ENCODE measurements at regions not wholly inside any gene's neighbourhood (a gene's known extent, or its start where the extent isn't known, plus 50 kb on each side); places are given as distances from the start of the nearest gene placed in this dataset.

DNA sequence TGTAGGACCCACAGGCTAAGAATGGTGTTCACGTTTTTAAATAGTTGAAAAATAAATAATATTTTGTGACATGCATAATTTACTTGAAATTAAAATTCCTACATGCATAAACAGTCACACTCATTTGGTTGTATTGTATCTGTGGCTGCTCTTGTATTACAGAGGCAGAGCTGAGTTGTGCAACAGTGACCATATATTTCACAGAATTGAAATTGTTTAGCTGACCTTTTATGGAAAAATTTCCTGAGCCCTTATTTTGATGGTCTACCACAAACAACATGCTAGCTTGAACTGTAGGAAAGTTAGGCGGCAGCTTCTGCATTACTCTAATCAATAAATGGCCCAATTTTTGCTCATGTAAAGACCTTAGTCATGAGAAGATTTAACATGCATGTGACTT, 633.4 kb upstream of the AADAT start:
- Histone ChIP-seq H3K4me3 (no peak overlapping the region), H3K9me3 (ENCODE audit: control insufficient read depth in 4 of 4, insufficient read depth in 3 of 4, low read length in 3 of 4) (no peaks in the 10 kb centered on the region), H3K36me3 (ENCODE audit: control insufficient read depth in 4 of 4, insufficient read depth in 4 of 4, low read length in 4 of 4) (no peaks in the 10 kb centered on the region), H3K9ac (ENCODE audit: insufficient read depth in 1 of 2, low read length in 2 of 2) (no peak overlapping the region), H3K4me1 (ENCODE audit: control insufficient read depth in 5 of 5, insufficient read depth in 5 of 5, low read length in 5 of 5) (no peaks in the 10 kb centered on the region), H3K27ac (ENCODE audit: low read depth in 1 of 2, low read length in 1 of 2) (no peak overlapping the region), H3K27me3 (ENCODE audit: control insufficient read depth in 3 of 3, insufficient read depth in 3 of 3, low read length in 2 of 3) (no peaks in the 10 kb centered on the region)
- DNase-seq (no peak), ATAC-seq (ENCODE audit: insufficient read depth, low FRiP score) (no peak)
- TF ChIP-seq, protein P1, sequence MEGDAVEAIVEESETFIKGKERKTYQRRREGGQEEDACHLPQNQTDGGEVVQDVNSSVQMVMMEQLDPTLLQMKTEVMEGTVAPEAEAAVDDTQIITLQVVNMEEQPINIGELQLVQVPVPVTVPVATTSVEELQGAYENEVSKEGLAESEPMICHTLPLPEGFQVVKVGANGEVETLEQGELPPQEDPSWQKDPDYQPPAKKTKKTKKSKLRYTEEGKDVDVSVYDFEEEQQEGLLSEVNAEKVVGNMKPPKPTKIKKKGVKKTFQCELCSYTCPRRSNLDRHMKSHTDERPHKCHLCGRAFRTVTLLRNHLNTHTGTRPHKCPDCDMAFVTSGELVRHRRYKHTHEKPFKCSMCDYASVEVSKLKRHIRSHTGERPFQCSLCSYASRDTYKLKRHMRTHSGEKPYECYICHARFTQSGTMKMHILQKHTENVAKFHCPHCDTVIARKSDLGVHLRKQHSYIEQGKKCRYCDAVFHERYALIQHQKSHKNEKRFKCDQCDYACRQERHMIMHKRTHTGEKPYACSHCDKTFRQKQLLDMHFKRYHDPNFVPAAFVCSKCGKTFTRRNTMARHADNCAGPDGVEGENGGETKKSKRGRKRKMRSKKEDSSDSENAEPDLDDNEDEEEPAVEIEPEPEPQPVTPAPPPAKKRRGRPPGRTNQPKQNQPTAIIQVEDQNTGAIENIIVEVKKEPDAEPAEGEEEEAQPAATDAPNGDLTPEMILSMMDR (IDR thresholded peaks at IDR 0.05; ENCODE audit: control extremely low read depth, extremely low read depth) = no peak
- 75 to 85% methylated on average over 2 of the region's 2 CpGs for WGBS, 2 donors

DNA sequence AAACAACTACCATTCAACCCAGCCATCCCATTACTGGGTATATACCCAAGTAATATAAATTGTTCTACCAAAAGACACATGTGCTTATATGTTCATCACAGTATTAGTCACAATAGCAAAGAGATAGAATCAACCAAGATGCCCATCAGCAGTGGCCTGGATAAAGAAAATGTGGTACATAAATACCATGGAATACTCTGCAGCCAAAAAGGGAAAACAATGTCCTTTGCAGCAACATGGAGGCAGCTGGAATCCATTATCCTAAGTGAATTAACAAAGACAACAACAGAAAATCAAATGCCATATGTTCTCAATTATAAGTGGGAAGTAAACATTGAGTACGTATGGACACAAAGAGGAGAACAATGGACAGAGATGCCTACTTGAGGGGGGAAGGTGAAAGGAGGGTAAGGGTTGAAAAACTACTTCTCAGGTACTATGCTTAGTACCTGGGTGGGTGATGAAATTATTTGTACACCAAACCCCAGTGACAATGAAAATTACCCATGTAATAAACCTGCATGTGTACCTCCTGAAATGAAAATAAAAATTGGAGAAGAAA, 632.1 kb upstream of the AADAT start:
- Histone ChIP-seq H3K9ac (ENCODE audit: insufficient read depth in 1 of 2, low read length in 2 of 2) (no peak overlapping the region), H3K27ac (ENCODE audit: low read depth in 1 of 2, low read length in 1 of 2) (no peak overlapping the region), H3K36me3 (ENCODE audit: control insufficient read depth in 4 of 4, insufficient read depth in 4 of 4, low read length in 4 of 4) (no peaks in the 10 kb centered on the region), H3K4me3 (no peak overlapping the region), H3K9me3 (ENCODE audit: control insufficient read depth in 4 of 4, insufficient read depth in 3 of 4, low read length in 3 of 4) (no peaks in the 10 kb centered on the region), H3K4me1 (ENCODE audit: control insufficient read depth in 5 of 5, insufficient read depth in 5 of 5, low read length in 5 of 5) (no peaks in the 10 kb centered on the region), H3K27me3 (ENCODE audit: control insufficient read depth in 3 of 3, insufficient read depth in 3 of 3, low read length in 2 of 3) (no peaks in the 10 kb centered on the region)
- WGBS, 2 donors = 72 to 89% methylated on average over 1 of the region's 1 CpG
- DNase-seq = no peak
- TF ChIP-seq, protein P1 (IDR thresholded peaks at IDR 0.05; ENCODE audit: control extremely low read depth, extremely low read depth) = no peak
- no peak for ATAC-seq (ENCODE audit: insufficient read depth, low FRiP score)

GRCh38 chr4:170716868-170717267, 627.1 kb upstream of the AADAT start:
- DNase-seq (no peak), ATAC-seq (ENCODE audit: insufficient read depth, low FRiP score) (no peak)
- no peak overlapping the region for H3K27ac ChIP-seq (ENCODE audit: low read depth in 1 of 2, low read length in 1 of 2)
- H3K9ac ChIP-seq (ENCODE audit: insufficient read depth in 1 of 2, low read length in 2 of 2) = no peak overlapping the region
- WGBS, 2 donors = 89 to 94% methylated on average over 1 of the region's 1 CpG
- no peak overlapping the region for H3K4me3 ChIP-seq
- no peaks in the 10 kb centered on the region for H3K36me3 ChIP-seq (ENCODE audit: control insufficient read depth in 4 of 4, insufficient read depth in 4 of 4, low read length in 4 of 4)
- no peaks in the 10 kb centered on the region for H3K27me3 ChIP-seq (ENCODE audit: control insufficient read depth in 3 of 3, insufficient read depth in 3 of 3, low read length in 2 of 3)
- no peaks in the 10 kb centered on the region for H3K4me1 ChIP-seq (ENCODE audit: control insufficient read depth in 5 of 5, insufficient read depth in 5 of 5, low read length in 5 of 5)
- H3K9me3 ChIP-seq (ENCODE audit: control insufficient read depth in 4 of 4, insufficient read depth in 3 of 4, low read length in 3 of 4) = no peaks in the 10 kb centered on the region
- TF ChIP-seq, protein P1 (IDR thresholded peaks at IDR 0.05; ENCODE audit: control extremely low read depth, extremely low read depth) = no peak

DNA sequence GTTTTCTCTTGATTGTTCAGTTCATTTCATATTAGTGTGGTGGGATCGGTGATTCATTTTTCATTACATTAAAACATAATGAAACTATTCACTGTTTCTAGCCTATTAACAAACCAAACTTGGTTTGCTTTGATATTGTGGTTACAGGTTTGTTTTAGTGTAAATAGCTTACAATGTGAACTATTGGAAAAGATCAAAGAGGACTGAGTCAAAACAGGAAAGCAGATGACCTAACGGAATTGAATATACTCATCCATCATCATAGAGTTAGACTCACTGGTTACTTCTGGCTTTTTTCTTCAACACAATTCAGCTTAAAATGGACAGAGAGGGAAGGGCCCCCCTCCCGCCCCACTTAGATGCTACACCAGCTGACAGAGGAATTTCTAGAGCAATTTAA, 616.2 kb upstream of the AADAT start:
- TF ChIP-seq, protein P1 (IDR thresholded peaks at IDR 0.05; ENCODE audit: control extremely low read depth, extremely low read depth) = no peak
- Histone ChIP-seq H3K36me3 (ENCODE audit: control insufficient read depth in 4 of 4, insufficient read depth in 4 of 4, low read length in 4 of 4) (no peaks in the 10 kb centered on the region), H3K4me1 (ENCODE audit: control insufficient read depth in 5 of 5, insufficient read depth in 5 of 5, low read length in 5 of 5) (no peaks in the 10 kb centered on the region), H3K4me3 (no peak overlapping the region), H3K9me3 (ENCODE audit: control insufficient read depth in 4 of 4, insufficient read depth in 3 of 4, low read length in 3 of 4) (no peaks in the 10 kb centered on the region), H3K9ac (ENCODE audit: insufficient read depth in 1 of 2, low read length in 2 of 2) (no peak overlapping the region), H3K27me3 (ENCODE audit: control insufficient read depth in 3 of 3, insufficient read depth in 3 of 3, low read length in 2 of 3) (no peaks in the 10 kb centered on the region), H3K27ac (ENCODE audit: low read depth in 1 of 2, low read length in 1 of 2) (no peak overlapping the region)
- 72 to 81% methylated on average over 3 of the region's 3 CpGs for WGBS, 2 donors
- no peak for DNase-seq
- ATAC-seq (ENCODE audit: insufficient read depth, low FRiP score) = no peak
